RWPE2 (cell line): ENCODE measurements at regions not wholly inside any gene's neighbourhood (a gene's known extent, or its start where the extent isn't known, plus 50 kb on each side); places are given as distances from the start of the nearest gene placed in this dataset.
"Not testable (repeated sequence)": the region's sequence is repeated elsewhere in the genome, so short reads cannot be mapped to it uniquely, and the experiment has no call there.

Source experiments
- ATAC-seq: fragments of 200-7000 bp; cut with Tn5 transposase; 3 replicates; pipeline ENCODE4 v1.9.1; 2021; ENCODE audit warnings: low read depth
- DNase-seq: peaks from one replicate; pipeline ENCODE4 v3.0.0-alpha.2; 2020; ENCODE audit warnings: low spot score
- H3K27ac ChIP-seq: fragments of 450-650 bp; 2 replicates; pipeline ENCODE4 v1.5.1; 2017; ENCODE audit warnings: mild to moderate bottlenecking; ENCODE audit not compliant: poor library complexity, severe bottlenecking
- H3K27me3 ChIP-seq: fragments of 250-450 bp; sonication (Bioruptor Pico); 2 replicates; pipeline ENCODE4 v1.5.1; 2021; ENCODE audit warnings: mild to moderate bottlenecking, moderate library complexity; ENCODE audit not compliant: insufficient read depth, poor library complexity, severe bottlenecking
- H3K36me3 ChIP-seq: fragments of 250-450 bp; sonication (Bioruptor Pico); 2 replicates; pipeline ENCODE4 v1.5.1; 2020; ENCODE audit warnings: low read depth, mild to moderate bottlenecking, moderate library complexity
- H3K4me1 ChIP-seq: fragments of 250-450 bp; sonication (Bioruptor Pico); 2 replicates; pipeline ENCODE4 v1.5.1; 2021; ENCODE audit warnings: mild to moderate bottlenecking, moderate library complexity; ENCODE audit not compliant: insufficient read depth, poor library complexity, severe bottlenecking
- H3K4me3 ChIP-seq: fragments of 250-450 bp; sonication (Bioruptor Pico); 2 replicates; pipeline ENCODE4 v1.5.1; 2021; ENCODE audit warnings: mild to moderate bottlenecking, moderate library complexity; ENCODE audit not compliant: severe bottlenecking
- H3K9me3 ChIP-seq: fragments of 250-450 bp; sonication (Bioruptor Pico); 2 replicates; pipeline ENCODE4 v1.5.1; 2021; ENCODE audit warnings: mild to moderate bottlenecking, moderate library complexity; ENCODE audit not compliant: severe bottlenecking
- CTCF ChIP-seq: fragments of 450-650 bp; IDR thresholded peaks from one replicate; pipeline ENCODE4 v1.5.1; 2017; ENCODE audit warnings: mild to moderate bottlenecking, moderate library complexity; ENCODE audit not compliant: poor library complexity, severe bottlenecking

- no peak for ATAC-seq
- no peak for DNase-seq
- no peak for TF ChIP-seq CTCF
- no peaks in the 10 kb centered on the region for H3K36me3 ChIP-seq
- no peaks in the 10 kb centered on the region for H3K4me1 ChIP-seq
- no peak overlapping the region for H3K27ac ChIP-seq
- no peak overlapping the region for H3K4me3 ChIP-seq
- no peaks in the 10 kb centered on the region for H3K9me3 ChIP-seq
- no peaks in the 10 kb centered on the region for H3K27me3 ChIP-seq
These were observed 356.5 kb downstream of the TBL1XR1 start for GRCh38 chr3:176840641-176841286.

- no peak overlapping the region for H3K27ac ChIP-seq
- H3K4me3 ChIP-seq, result no peak overlapping the region
- H3K27me3 ChIP-seq, result no peaks in the 10 kb centered on the region
- H3K36me3 ChIP-seq, result no peaks in the 10 kb centered on the region
- H3K4me1 ChIP-seq, result no peaks in the 10 kb centered on the region
- ATAC-seq (no peak), DNase-seq (no peak)
- H3K9me3 ChIP-seq, result no peaks in the 10 kb centered on the region
- TF ChIP-seq CTCF, result no peak
These were observed 357.4 kb downstream of the TBL1XR1 start for GRCh38 chr3:176839901-176840300.

GRCh38 chr3:176839466-176839865 is 357.8 kb downstream of the TBL1XR1 start:
- no peak for TF ChIP-seq CTCF
- no peak for ATAC-seq
- H3K27ac ChIP-seq, result no peak overlapping the region
- H3K4me3 ChIP-seq, result no peak overlapping the region
- no peak for DNase-seq
- H3K27me3 ChIP-seq, result no peaks in the 10 kb centered on the region
- no peaks in the 10 kb centered on the region for H3K4me1 ChIP-seq
- H3K9me3 ChIP-seq, result no peaks in the 10 kb centered on the region
- no peaks in the 10 kb centered on the region for H3K36me3 ChIP-seq

- not testable (repeated sequence) for H3K9me3 ChIP-seq, ATAC-seq, H3K27ac ChIP-seq, H3K4me1 ChIP-seq, H3K27me3 ChIP-seq, H3K4me3 ChIP-seq, H3K36me3 ChIP-seq, DNase-seq
These were observed 370.0 kb downstream of the TBL1XR1 start for GRCh38 chr3:176827244-176827643.

GRCh38 chr3:176824811-176825210 is 372.5 kb downstream of the TBL1XR1 start:
- no peak overlapping the region for H3K4me3 ChIP-seq
- no peaks in the 10 kb centered on the region for H3K4me1 ChIP-seq
- TF ChIP-seq CTCF, result no peak
- no peak overlapping the region for H3K27ac ChIP-seq
- no peaks in the 10 kb centered on the region for H3K36me3 ChIP-seq
- peaks cover under 1% of the 10 kb centered on the region for H3K9me3 ChIP-seq
- ATAC-seq (no peak), DNase-seq (no peak)
- no peaks in the 10 kb centered on the region for H3K27me3 ChIP-seq
